H54 (cell line): ENCODE measurements at regions not wholly inside any gene's neighbourhood (a gene's known extent, or its start where the extent isn't known, plus 50 kb on each side); places are given as distances from the start of the nearest gene placed in this dataset.

Experiments
- DNase-seq: peaks from one replicate; pipeline ENCODE4 v3.0.0; 2011; ENCODE audit warnings: low spot score, mixed read lengths; ENCODE audit not compliant: insufficient read length
- FAIRE-seq: peaks from 3 replicates; lab custom pipeline; 2011; peaks lifted over from hg19 to GRCh38; lab: Jason Lieb, UNC
- POLR2A ChIP-seq: IDR thresholded peaks from 2 replicates; pipeline ENCODE4 v1.6.1; 2011; ENCODE audit warnings: low read depth, mild to moderate bottlenecking, low read length

- TF ChIP-seq POLR2A = no peak
- DNase-seq = no peak
Observed at GRCh38 chr1:55716610-55717009, 501.4 kb upstream of the USP24 start.

DNA sequence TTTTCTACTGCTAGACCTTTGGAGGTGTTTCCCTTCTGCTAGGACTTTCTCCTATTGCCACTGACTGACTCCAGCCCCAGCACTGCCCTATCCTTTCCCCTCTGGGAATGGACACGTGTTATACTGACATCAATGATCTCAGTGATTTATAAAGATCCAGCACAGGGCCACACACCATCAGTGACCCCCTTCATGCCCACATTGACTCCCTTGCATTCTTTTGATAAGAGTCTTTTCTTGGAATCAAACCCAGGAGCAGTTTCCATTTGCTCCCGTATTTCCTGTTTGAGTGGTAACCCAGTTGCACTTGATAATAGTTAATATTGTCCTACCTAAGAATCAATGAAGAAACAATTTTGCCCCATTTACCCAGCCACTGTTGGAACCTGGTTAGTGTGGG lies 501.0 kb upstream of the USP24 start:
- TF ChIP-seq POLR2A = no peak
- DNase-seq (no peak), FAIRE-seq (no peak)

More at GRCh38 chr1:55716610-55717009, 501.4 kb upstream of the USP24 start:
- no peak for FAIRE-seq

DNA sequence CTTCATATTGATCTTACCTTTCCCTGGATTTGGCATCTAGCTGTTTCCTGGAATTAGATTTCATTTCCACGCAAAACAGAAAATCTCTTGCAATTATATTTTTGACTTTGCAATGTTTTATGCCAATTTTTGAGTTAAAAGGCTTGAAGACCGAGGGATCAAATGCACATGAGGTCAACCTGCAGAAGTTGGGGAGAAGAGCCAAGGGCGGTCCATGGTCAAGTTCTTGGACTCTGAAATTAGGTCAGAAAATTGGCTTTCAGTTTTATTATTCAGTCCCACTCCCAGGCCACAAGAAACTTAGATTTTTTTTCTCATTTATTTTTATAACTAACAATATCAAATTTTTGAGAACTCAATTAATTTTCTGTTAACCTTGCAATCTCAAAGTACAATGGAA lies 499.1 kb upstream of the USP24 start:
- FAIRE-seq (no peak), DNase-seq (no peak)
- TF ChIP-seq POLR2A = no peak

GRCh38 chr1:55713516-55713915 lies 498.4 kb upstream of the USP24 start:
- TF ChIP-seq POLR2A = no peak
- FAIRE-seq (no peak), DNase-seq (no peak)

DNA sequence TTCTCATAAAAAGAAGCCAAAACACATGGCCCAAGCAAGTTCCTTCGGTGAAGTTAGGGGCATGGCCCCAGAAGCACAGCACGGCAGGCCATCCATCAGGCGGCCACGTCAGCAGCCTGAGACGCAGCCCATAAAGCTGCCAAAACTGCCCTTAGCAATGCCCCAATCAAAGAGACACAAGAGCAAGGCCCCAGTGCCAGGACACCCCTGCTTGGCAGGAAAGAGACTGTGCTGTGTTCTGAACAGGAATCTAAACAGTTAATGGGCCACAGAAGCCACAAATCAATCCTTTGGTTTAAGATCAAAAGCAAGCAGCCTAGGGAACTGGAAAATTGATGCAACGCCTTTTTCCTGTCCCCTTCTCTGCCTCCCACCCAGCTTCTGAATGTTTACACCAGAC lies 497.0 kb upstream of the USP24 start:
- FAIRE-seq (no peak), DNase-seq (no peak)
- TF ChIP-seq POLR2A = no peak

GRCh38 chr1:55708781-55709180 lies 493.6 kb upstream of the USP24 start:
- DNase-seq = no peak
- FAIRE-seq = no peak
- TF ChIP-seq POLR2A = no peak

- DNase-seq (no peak), FAIRE-seq (no peak)
- TF ChIP-seq POLR2A = no peak
Observed at GRCh38 chr1:55707846-55708245, 492.7 kb upstream of the USP24 start.

GRCh38 chr1:55707196-55707595 lies 492.0 kb upstream of the USP24 start:
- no peak for DNase-seq
- no peak for FAIRE-seq
- no peak for TF ChIP-seq POLR2A

- FAIRE-seq = no peak
- no peak for DNase-seq
- no peak for TF ChIP-seq POLR2A
Observed at GRCh38 chr1:55706397-55706796, 491.2 kb upstream of the USP24 start.

- TF ChIP-seq POLR2A = no peak
- DNase-seq (no peak), FAIRE-seq (no peak)
Observed at GRCh38 chr1:55703726-55704363, 488.7 kb upstream of the USP24 start.

- DNase-seq = no peak
- no peak for TF ChIP-seq POLR2A
- no peak for FAIRE-seq
Observed at GRCh38 chr1:55702064-55702463, 486.9 kb upstream of the USP24 start.

- FAIRE-seq (no peak), DNase-seq (no peak)
- TF ChIP-seq POLR2A = no peak
Observed at GRCh38 chr1:55700359-55701130, 485.4 kb upstream of the USP24 start.

- no peak for DNase-seq
- no peak for FAIRE-seq
- no peak for TF ChIP-seq POLR2A
Observed at GRCh38 chr1:55699228-55699627, 484.1 kb upstream of the USP24 start.

GRCh38 chr1:55697997-55698535 lies 482.9 kb upstream of the USP24 start:
- DNase-seq (no peak), FAIRE-seq (no peak)
- no peak for TF ChIP-seq POLR2A
